PC-9 (cell line): ENCODE measurements at regions not wholly inside any gene's neighbourhood (a gene's known extent, or its start where the extent isn't known, plus 50 kb on each side); places are given as distances from the start of the nearest gene placed in this dataset.

ENCODE experiments used
- CTCF ChIP-seq: fragments of 200-600 bp; sonication (generic); conservative IDR thresholded peaks from 2 replicates; pipeline ENCODE4 v1.6.1; 2017; ENCODE audit warnings: mixed run types, antibody characterized with exemption, mild to moderate bottlenecking, moderate library complexity
- EZH2 ChIP-seq: fragments of 200-600 bp; sonication (generic); IDR thresholded peaks from 2 replicates; pipeline ENCODE4 v1.8.0; 2017; ENCODE audit warnings: antibody characterized with exemption, low read depth

GRCh38 chr6:133184798-133185372, 56.3 kb upstream of the EYA4 start:
- TF ChIP-seq CTCF (peak; percentile 92), EZH2 (no peak)
